ENCODE measurements at regions not wholly inside any gene's neighbourhood (a gene's known extent, or its start where the extent isn't known, plus 50 kb on each side); places are given as distances from the start of the nearest gene placed in this dataset.

- TF ChIP-seq POLR2A (IDR thresholded peaks at IDR 0.05) (no peak), CTCF (IDR thresholded peaks at IDR 0.05) (no peak)
Measured at GRCh38 chr6:120871416-120872261, 462.6 kb downstream of the TBC1D32 start.

All from uterus (tissue), 2 donors.